ENCODE measurements at regions not wholly inside any gene's neighbourhood (a gene's known extent, or its start where the extent isn't known, plus 50 kb on each side); places are given as distances from the start of the nearest gene placed in this dataset.
A peak's percentile ranks its signal among the peaks of the same experiment; 100 is the strongest.

DNA sequence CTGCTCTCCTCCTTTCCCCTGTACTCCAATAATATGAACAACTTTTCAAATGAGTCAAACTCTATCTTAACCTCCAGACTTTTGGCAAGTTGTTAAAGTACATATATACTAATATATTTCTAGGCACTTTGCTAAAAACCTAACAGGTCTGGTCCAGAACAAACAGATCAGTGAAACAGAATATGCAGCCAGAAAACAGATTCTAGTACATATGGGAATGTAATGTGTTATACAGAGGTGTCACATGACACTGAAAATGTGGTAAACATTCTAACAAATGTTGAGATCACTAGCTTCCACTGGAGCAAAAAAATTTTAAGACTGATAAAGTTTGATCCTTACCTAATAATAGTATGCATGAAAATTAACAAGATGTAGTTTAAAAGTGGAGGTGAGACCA lies 136.9 kb downstream of the OR2K2 start:
- no peak for DNase-seq

GRCh38 chr9:111192650-111193049 lies 137.4 kb downstream of the OR2K2 start:
- no peak for DNase-seq

DNA sequence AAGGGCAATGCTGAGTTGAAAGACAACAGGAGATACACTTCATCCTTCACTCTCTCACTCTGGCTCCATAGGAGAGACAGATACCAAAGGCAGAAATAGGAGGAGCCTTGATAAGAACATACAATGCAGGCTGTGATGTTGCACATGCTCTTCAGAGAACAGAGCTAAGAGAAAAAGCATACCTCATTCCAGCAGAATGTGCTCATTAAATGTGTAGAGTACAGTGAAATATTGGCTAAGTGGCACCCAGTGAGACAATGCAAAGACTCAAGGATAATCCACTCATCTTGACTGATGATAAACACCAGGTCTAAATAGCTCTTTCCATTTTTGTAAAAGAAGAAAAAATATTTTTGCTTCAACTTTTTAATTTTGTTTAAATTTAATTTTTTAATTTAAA lies 139.7 kb downstream of the OR2K2 start:
- no peak for DNase-seq

DNA sequence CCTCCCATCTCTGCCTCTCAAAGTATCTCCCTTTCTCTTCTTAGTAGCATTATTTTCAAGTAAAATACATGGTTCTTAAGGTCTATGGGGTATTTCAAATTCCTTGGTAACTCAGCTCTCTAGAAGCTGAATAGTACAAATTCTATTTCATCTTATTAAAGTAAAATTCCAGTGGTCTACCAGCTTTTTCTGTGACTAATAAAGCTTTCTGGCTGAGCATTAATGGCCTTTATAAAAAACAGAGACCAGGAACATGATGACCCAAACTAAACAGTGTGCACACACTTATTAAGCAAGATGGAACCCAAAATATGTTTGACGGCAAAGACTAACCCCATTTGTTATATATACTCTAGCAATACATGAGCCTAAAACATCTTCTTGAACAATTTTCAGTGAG lies 142.6 kb downstream of the OR2K2 start:
- no peak for DNase-seq

GRCh38 chr9:111186021-111186530 lies 143.9 kb downstream of the OR2K2 start:
- no peak for DNase-seq

GRCh38 chr9:111180811-111181210 lies 142.5 kb upstream of the LPAR1 start:
- no peak for DNase-seq

DNA sequence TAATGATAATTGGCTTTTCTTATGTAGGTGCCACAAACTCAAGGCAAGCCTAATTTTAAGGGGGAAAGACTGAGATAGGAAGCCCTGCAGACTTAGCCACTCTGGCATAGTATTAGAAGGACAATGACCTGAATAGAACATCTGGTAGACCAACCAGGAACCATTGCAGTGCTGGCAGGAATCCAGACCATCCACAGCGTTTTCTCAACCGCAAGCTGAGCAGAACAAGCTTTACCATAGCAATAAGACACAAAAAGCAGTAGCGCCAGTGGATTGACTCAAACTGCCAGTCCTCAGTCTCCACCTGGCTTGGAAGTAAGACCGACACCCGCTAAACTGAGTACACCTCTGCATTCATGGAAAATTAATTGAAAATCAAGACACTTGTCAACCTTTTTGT lies 141.3 kb upstream of the LPAR1 start:
- DNase-seq: peak; percentile 69

- peak; percentile 49 for DNase-seq
Measured at GRCh38 chr9:111178331-111179055, 140.2 kb upstream of the LPAR1 start.

DNA sequence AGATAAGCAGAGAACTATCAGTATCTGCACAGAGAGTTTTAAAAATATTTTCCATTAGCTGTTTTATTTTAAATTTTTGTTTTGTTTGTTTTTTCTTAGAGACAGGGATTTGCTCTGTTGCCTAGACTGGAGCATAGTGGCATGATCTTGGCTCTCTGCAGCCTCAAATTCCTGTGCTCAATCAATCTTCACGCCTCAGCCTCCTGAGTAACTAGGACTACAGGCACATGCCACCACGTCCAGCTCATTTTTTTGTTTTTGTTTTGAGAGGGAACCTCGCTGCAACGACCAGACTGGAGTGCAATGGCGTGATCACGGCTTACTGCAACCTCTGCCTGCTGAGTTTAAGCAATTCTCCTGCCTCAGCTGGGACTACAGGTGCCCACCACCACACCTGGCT lies 138.2 kb upstream of the LPAR1 start:
- no peak for DNase-seq

DNA sequence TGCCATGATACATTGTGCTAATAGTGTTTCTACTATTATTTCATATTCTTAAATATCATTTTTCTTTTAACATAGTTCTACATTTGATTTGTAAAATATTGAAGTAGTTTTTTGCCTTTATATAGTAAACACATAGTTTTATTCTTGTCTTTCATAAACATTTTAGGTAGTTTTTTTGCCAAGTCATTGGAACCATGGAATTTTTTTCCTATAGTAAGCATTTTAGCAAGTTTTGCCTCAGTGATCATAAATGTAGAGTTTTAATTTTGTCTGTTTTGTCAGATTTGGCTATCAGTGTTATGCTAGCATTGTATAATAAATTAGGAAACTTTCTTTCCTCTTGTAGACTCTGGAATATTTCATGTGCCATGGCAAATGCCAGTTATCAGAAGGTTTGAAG lies 137.1 kb upstream of the LPAR1 start:
- no peak for DNase-seq

DNA sequence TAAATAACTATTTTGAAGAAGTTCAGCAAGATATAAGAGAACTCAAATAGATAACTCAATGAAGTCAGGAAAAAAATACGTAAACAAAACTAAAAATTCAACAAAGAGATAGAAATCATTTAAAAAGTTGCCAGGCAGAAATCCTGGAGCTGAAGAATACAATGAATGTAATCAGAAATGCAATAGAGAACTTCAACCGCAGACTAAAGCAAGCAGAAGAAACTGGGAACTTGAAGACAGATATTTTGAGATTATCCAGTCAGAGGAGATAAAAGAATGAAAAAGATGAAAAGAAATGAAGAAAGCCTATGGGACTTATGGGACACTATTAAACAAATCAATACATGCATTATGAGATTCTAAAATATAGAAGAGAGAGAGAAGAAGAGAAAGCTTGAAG lies 129.1 kb upstream of the LPAR1 start:
- DNase-seq: no peak

- no peak for DNase-seq
Measured at GRCh38 chr9:111163716-111164389, 125.6 kb upstream of the LPAR1 start.

GRCh38 chr9:111162026-111162425 lies 123.8 kb upstream of the LPAR1 start:
- DNase-seq: no peak

DNA sequence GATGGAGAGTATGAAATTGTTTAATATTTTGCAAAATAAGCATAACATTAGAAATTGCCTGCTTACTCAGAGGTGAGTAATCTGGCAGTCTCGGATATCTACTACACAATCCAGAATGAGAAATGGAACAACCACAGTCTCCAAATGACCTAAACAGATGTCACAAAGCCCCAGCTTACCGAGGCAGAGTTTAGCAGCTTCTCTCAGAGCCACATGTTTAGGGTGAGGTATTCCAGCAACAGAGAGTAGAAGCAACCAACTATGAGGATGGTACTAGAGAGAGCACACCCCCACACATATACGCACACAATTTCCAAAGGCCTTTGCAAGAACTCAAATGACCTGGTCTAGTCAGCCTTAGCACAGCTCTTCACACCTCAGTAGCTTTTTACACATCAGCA lies 122.7 kb upstream of the LPAR1 start:
- no peak for DNase-seq

DNA sequence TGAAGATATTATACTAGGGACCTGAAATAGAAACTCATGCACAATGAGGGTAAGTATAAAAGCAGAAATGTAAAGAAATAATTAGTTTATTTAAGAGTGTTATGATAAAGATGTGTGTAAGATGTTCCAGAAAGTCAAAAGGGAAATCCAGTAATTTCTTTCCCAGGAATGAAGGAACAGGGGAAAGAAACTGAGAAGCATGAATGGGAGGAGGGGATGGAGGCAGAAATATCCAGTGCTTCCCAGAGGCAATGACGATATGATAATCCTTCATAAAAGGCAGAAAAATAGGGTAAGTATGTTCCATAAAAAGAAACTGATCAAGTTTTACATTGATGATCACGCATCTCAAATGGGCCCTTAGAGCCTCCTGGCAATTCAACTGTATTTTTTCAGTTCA lies 120.7 kb upstream of the LPAR1 start:
- no peak for DNase-seq

DNA sequence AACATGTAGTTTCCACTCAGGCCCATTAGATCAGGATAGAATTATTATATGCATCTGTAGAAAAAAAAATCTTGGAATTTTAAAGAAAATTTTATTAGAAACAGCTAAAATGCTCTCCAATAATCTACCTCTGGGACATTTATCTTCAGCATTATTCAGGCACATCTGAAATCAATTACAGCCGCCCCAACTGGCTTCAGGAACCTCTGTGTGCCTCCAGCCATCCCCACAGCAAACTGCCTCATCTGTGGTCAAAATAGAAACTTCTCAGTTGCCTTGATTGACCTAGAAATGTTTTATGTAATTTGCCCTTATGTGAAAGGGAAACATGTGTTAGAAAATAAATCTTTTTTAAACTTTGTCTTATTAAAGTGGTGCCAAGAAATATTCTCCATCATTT lies 120.1 kb upstream of the LPAR1 start:
- no peak for DNase-seq

GRCh38 chr9:111154081-111154562 lies 115.9 kb upstream of the LPAR1 start:
- no peak for DNase-seq

- DNase-seq: no peak
Measured at GRCh38 chr9:111152614-111153406, 114.5 kb upstream of the LPAR1 start.

DNA sequence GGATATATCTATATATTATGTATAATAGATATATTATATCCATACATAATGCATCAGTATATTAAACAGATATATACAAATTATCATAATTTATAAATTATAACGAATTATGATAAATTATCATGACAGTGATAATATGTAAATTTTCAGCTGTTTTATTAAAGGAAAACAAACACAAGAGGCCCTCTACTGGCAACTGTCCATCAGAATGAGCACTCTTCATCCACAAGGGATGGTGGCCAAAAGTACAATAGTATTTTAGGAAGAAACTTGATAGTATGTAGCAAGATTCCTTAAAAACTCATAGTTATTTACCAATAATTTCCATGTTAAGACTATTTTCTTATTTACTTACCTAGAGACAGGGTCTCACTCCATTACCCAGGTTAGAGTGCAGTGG lies 113.3 kb upstream of the LPAR1 start:
- DNase-seq: no peak

- DNase-seq: no peak
Measured at GRCh38 chr9:111150181-111150580, 111.9 kb upstream of the LPAR1 start.

DNA sequence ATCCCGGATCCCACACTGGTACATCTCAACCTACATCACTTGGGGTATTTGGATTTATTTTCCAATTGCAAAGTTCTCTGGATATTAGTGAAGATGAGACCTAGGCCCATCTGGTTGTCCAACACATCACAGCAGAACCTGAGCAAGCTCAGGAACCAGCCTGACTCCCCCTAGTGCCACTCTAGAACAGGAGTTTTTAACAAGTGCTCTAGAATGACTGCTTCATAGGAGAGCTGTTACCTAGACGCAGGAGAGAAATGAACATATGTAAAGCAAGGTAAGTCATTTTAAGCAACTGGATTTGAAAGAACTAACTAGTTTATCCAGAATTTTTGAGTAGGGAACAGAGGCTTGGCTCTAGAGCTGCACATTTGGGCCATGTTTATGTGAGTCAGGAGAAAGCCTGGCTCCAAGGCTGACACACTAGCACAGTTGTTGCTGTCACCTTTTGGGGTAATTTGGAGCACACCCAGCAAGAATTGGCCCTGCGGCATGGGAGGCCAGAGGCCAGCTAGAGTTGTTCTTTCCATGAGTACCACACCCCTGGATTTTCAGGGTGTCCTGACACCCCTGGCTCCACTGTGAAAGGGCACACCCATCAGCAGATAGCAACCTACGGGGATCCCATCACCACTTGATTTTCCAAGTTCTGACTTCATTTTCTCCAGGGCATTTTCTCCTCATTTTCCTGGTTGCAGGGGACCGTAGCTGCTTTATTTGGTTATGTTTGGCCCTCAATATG lies 110.9 kb upstream of the LPAR1 start:
- DNase-seq: no peak

- DNase-seq: no peak
Measured at GRCh38 chr9:111148052-111149017, 110.1 kb upstream of the LPAR1 start.

Data from SHP77 treated with DMSO at 0.1 percent for 48 hours (cell line).